D721Med (cell line): ENCODE measurements at regions not wholly inside any gene's neighbourhood (a gene's known extent, or its start where the extent isn't known, plus 50 kb on each side); places are given as distances from the start of the nearest gene placed in this dataset.
"Not testable (repeated sequence)": the region's sequence is repeated elsewhere in the genome, so short reads cannot be mapped to it uniquely, and the experiment has no call there.

Source experiments
- DNase-seq: peaks from one replicate; pipeline ENCODE4 v3.0.0; 2011; ENCODE audit warnings: low spot score; ENCODE audit not compliant: insufficient read length
- FAIRE-seq: peaks from 2 replicates; lab custom pipeline; 2011; peaks lifted over from hg19 to GRCh38; lab: Jason Lieb, UNC
- TF ChIP-seq, protein P1 (sequence below): IDR thresholded peaks from 2 replicates; pipeline ENCODE4 v1.5.1; 2012; ENCODE audit warnings: mild to moderate bottlenecking, control low read depth; ENCODE audit not compliant: insufficient read depth; ENCODE audit errors: missing control alignments

DNA sequence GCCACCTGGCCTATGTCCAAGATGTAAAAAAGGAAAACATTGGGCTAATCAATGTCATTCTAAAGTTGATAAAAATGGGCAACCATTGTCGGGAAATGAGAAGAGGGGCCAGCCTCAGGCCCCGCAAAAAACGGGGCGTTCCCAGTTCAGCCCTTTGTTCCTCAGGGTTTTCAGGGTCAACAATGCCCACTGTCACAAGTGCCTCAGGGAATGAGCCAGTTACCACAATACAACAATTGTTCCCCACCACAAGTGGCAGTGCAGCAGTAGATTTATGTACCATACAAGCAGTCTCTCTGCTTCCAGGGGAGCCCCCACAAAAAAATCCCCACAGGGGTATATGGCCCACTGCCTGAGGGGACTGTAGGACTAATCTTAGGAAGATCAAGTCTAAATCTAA, 112.5 kb downstream of the ZNF486 start:
- DNase-seq, result no peak
- TF ChIP-seq, protein P1, sequence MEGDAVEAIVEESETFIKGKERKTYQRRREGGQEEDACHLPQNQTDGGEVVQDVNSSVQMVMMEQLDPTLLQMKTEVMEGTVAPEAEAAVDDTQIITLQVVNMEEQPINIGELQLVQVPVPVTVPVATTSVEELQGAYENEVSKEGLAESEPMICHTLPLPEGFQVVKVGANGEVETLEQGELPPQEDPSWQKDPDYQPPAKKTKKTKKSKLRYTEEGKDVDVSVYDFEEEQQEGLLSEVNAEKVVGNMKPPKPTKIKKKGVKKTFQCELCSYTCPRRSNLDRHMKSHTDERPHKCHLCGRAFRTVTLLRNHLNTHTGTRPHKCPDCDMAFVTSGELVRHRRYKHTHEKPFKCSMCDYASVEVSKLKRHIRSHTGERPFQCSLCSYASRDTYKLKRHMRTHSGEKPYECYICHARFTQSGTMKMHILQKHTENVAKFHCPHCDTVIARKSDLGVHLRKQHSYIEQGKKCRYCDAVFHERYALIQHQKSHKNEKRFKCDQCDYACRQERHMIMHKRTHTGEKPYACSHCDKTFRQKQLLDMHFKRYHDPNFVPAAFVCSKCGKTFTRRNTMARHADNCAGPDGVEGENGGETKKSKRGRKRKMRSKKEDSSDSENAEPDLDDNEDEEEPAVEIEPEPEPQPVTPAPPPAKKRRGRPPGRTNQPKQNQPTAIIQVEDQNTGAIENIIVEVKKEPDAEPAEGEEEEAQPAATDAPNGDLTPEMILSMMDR, result no peak
- no peak for FAIRE-seq

DNA sequence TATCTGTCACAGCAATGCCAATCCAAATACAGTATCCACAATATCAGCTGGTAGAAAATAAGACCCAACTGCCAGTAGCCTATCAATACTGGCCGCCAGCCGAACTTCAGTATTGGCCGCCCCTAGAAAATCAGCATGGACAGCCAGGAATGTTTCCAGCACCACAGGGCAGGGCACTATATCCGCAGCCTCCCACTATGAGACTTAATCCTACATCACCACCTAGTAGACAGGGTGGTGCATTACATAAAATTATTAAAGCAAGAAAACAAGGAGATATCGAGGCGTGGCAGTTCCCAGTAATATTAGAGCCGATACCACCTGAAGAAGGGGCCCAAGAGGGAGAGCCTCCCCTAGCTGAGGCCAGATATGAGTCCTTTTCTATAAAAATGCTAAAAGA, 111.3 kb downstream of the ZNF486 start:
- no peak for DNase-seq
- no peak for FAIRE-seq
- TF ChIP-seq, protein P1, result no peak

DNA sequence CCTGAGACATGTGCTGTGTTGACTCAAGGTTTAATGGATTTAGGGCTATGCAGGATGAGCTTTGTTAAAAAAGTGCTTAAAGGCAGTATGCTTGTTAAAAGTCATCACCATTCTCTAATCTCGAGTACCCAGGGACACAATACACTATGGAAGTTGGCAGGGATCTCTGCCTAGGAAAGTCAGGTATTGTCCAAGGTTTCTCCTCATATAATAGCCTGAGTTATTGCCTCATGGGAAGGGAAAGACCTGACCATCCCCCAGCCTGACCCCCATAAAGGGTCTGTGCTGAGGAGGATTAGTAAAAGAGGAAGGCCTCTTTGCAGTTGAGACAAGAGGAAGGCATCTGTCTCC, 109.7 kb downstream of the ZNF486 start:
- FAIRE-seq, DNase-seq: not testable (repeated sequence)

DNA sequence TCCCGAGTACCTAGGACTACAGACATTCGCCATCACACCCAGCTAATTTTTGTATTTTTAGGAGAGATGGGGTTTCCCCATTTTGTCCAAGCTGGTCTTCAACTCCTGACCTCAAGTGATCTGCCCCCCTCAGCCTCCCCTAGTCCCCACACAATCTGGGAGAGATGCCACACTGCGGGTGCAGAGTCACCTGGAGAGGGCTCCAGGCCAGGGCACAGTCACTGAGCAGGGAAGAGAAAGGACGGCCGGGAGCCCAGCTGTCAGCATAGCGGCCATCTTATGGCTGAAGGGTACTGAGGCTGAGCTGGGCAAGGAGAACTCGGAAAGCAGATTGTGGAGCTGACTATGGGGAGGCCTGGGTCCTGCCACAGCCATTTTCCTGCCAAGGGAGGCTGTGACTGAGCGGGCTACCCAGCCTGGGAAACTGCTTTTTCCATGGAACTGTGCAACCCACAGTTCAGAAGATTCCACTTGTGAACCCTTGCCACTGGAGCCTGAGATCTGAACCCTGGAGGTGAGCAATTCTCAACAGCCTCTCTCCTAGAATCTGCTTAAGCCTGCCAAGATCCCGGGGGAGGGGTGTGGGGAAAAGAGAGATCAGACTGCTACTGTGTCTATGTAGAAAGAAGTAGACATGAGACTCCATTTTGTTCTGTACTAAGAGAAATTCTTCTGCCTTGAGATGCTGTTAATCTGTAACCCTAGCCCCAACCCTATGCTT, 109.2 kb downstream of the ZNF486 start:
- DNase-seq (no peak), FAIRE-seq (no peak)
- TF ChIP-seq, protein P1, result no peak

DNA sequence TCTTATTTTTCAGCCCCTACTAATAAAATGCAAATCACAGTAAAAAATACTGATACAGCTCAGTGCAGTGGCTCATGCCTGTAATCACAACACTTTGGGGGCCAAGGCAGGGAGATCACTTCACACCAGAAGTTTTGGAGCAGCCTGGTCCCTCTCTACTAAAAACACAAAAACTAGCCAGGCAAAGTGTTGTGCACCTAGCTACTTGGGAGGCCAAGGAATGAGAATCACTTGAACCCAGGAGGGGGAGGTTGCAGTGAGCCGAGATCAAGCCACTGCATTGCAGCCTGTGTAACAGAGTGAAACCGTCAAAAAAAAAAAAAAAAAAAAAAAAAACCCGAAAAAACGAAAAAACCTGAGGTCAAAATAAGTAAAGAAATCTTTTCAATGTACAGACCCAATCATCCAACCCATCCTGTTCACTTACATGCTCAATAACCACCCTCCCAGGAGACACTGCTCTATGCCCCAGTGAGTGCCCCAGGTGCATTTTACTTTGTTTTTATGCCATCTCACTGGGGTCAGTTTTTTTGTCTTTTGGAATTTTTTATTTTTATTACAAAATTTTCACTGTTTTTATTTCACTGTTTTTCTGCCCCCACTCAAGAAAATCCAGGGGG, 107.0 kb downstream of the ZNF486 start:
- DNase-seq (no peak), FAIRE-seq (no peak)
- TF ChIP-seq, protein P1, result no peak

DNA sequence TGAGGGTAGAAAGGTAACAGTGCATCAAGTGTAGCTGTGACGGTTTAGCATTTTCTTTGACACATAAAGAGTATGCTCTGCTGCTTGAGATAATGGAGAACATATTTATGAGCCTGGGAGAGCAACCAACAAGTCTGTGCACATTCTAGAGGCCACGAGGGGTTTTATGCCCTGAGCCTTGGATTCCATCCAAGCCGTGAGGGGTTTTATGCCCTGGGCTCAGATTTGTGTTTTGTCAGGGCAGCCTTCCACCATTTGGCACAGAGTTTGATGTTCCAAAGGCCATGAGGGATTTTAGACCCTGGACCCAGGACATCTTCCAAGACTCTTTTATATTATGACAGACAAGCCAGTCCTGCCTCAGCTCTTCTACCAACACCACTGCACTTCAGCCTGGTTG, 106.4 kb downstream of the ZNF486 start:
- FAIRE-seq (no peak), DNase-seq (no peak)
- TF ChIP-seq, protein P1, result no peak

DNA sequence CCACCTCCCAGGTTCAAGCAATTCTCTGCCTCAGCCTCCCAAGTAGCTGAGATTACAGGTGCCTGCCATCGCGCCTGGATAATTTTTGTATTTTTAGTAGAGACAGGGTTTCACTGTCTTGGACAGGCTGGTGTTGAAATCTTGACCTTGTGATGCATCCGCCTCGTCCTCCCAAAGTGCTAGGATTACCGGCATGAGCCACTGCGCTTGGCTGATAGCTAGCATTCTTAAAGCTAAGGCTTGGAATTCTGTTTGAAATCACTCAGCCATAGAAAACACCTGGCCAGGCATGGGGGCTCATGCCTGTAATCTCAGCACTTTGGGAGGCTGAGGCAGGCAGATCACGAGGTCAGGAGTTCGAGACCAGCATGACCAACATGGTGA, 105.6 kb downstream of the ZNF486 start:
- DNase-seq, FAIRE-seq: not testable (repeated sequence)

DNA sequence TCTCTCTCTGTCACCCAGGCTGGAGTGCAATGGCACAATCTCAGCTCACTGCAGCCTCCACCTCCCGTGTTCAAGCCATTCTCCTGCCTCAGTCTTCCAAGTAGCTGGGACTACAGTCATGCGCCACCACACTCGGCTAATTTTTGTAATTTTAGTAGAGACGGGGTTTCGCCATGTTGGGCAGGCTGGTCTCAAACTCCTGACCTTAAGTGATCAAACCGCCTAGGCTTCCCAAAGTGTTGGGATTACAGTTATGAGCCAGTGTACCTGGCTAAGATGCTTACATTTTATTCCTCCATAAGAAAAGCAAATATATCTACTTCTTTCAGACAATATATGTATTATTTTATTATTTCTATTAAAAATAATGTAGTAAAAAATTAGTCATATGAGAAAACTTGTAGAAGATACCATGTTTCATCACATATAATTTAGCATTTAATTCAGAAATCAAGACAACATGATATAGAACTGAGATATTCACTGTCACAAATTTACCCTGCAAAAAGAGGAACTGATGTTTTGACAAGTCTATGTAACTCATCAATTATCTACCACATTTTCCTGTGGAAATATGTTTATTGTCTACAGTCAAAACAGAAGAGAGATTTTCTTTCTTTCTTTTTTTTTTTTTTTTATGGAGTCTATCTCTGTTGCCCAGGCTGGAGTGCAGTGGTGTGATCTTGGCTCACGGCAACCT, 105.1 kb downstream of the ZNF486 start:
- not testable (repeated sequence) for DNase-seq, FAIRE-seq
